Panc1 (cell line): ENCODE measurements at regions not wholly inside any gene's neighbourhood (a gene's known extent, or its start where the extent isn't known, plus 50 kb on each side); places are given as distances from the start of the nearest gene placed in this dataset.

Experiments used
- CTCF ChIP-seq: fragments of 450-650 bp; IDR thresholded peaks from 2 replicates; pipeline ENCODE4 v1.5.1; 2017; ENCODE audit warnings: mild to moderate bottlenecking
- POLR2AphosphoS5 ChIP-seq: IDR thresholded peaks from 2 replicates; pipeline ENCODE4 v1.6.1; 2012; ENCODE audit warnings: mild to moderate bottlenecking, low read depth, low read length, moderate library complexity
- TCF7L2 ChIP-seq: IDR thresholded peaks from 2 replicates; pipeline ENCODE4 v1.6.1; 2011; ENCODE audit warnings: mild to moderate bottlenecking, low read depth, low read length, inconsistent platforms

- TF ChIP-seq CTCF: no peak
- TF ChIP-seq TCF7L2: no peak
- TF ChIP-seq POLR2AphosphoS5: no peak
Observed at GRCh38 chr20:41750137-41750536, 132.0 kb upstream of the CHD6 start.
